COLO829 (cell line): ENCODE measurements at regions not wholly inside any gene's neighbourhood (a gene's known extent, or its start where the extent isn't known, plus 50 kb on each side); places are given as distances from the start of the nearest gene placed in this dataset.

ENCODE experiments used
- DNase-seq: peaks from one replicate; pipeline ENCODE4 v3.0.0; 2012; ENCODE audit warnings: low spot score

DNA sequence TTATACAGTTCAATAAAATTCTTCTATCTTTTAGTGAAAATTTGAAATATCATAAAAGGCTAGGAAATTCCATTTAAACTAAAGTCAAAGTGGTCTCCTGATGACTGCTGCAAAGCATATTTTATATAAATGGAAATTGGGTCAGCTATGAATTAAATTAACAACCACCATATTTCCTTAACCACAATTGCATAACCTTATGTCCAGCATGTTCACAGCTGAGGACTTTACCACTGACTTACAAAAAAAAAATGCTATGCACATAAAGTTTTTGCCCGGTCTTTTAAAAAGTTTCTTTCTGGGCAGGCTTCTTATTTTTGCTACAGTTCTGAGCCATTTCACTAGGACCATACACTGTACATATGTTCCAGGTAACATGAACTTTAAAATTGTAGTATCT is 208.6 kb upstream of the RGMB start:
- DNase-seq: no peak

DNA sequence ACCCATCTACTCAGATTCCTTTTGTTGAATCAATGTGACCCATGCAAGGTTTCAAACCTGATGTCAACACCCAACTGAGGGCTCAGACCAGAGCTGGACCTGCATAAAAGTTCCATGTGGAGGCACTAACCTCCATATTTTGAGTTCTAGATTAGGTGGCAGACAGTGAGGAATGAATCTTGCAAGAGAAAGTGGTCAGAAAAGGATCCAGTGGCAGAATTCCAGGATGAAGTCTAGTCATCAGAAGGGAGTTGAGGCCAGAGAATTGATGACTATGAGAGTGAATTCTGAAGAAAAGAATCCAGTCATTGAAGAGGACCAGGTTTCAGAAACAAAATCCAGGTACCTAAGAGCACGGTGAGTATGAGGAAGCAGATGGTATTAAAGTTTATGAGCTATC is 205.1 kb upstream of the RGMB start:
- DNase-seq: no peak

DNA sequence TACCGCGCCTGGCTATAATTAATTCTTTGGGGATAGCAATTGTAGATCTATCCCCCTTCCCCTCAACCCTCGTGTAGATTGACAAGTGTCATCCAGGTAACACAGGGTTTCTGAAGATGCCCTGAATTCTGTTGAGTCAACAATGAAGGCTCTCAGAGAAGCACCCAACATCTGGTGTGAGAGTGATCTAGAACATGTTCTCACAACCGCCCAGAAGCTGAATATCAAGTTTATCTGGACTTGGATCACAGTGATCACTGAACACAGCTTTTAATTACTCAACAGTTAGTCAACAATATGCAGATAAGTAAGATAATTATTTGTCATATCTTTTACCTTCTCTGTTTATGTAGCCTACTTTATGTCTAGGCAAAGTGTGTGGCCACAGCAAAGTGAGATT is 204.2 kb upstream of the RGMB start:
- DNase-seq: no peak

DNA sequence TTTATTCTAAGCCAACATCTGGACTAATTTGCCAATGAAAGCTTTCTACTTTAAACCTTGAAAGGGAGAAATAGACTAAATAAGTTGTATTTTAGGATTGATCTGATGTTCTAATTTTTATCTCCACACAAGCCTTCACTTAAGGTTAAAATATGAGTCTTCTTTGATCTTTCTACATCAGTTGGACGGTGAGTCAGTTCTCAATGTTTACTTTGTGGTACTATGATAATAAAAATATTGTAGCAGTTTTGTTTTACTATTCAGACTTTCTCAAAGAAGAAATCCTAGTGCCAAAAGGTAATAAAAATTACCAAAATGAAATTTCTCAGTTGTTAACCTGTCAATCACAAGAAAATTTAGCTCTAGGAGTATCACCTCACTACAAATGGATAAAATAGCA is 203.5 kb upstream of the RGMB start:
- DNase-seq: no peak

DNA sequence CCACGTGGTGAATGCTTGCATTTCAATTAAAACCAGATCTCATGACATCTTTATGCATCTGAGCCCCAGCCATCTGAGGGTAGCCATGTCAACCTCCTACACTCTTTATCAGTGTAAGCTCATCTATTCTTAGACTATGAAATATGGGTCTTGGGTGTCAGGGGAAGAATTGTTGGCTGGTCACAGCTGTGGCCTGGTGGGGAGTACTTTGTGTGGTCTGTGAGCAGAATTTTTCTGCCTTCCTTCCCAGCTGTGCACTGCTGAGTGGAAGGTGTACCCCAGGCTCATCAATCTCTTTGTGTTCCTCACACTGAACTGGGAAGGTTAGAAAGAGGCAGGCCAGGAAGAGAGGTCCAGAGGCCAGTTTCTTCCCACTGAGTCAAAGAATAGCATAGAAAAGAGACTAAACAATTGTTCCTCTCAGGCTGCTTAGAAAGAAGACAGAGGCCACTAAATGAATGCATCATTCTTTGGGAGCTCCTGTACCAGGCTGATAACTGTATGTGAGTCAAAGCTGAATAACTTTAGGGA is 202.7 kb upstream of the RGMB start:
- DNase-seq: no peak

DNA sequence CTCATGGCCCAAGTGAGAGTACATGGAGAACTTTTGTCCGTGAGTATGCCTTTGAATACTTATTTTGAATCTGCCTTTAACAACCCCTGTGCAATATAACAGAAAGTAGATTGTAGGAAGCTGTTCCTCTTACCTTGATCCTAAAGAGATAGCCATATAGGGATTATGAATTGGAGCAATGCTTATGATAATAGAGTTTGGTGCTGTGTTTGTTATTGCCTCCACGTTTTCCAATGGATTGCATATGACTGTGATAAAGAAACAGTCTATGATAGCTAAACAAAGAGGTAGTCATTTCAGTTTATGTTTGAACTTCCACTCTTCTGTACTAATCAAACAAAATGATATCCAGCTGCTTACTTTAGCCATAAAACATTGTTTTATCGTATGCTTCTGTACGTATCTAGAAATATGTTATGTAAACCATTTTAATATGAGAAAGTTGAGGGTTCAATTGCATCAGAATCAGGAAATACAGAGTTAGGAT is 199.6 kb upstream of the RGMB start:
- no peak for DNase-seq

DNA sequence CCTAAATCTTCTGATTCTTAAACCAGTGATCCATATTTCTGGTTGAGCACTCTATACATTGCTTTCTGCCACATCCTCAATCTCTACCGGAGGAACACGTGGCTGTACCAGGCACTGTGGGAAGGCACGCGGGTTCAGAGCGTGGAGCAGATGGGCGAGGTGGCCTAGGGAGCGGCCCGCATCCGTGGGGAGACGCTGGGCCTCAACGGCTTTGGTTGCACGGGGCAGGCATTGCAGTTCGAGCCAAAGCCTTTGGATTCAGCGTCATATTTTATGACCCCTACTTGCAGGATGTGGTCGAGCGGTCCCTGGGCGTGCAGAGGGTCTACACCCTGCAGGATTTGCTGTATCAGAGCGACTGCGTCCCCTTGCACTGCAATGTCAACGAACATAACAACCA is 197.2 kb upstream of the RGMB start:
- no peak for DNase-seq

DNA sequence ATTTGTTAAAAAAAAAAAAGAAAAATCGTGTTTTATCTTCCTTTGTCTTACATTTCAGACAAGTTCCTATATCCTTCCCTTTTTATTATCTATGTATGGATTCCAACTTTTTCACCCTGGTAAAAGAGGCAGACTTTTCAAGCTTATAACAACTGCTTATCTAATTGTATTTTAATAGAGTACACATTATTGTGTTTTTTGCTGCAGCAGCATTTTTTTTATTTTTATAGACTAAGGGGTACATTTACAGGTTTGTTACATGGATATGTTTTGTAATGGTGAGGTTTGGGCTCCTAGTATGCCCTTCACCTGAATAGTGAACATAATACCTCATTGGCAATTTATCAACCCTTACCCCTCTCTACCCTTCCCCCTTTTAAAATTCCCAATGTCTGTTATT is 195.0 kb upstream of the RGMB start:
- DNase-seq: no peak

DNA sequence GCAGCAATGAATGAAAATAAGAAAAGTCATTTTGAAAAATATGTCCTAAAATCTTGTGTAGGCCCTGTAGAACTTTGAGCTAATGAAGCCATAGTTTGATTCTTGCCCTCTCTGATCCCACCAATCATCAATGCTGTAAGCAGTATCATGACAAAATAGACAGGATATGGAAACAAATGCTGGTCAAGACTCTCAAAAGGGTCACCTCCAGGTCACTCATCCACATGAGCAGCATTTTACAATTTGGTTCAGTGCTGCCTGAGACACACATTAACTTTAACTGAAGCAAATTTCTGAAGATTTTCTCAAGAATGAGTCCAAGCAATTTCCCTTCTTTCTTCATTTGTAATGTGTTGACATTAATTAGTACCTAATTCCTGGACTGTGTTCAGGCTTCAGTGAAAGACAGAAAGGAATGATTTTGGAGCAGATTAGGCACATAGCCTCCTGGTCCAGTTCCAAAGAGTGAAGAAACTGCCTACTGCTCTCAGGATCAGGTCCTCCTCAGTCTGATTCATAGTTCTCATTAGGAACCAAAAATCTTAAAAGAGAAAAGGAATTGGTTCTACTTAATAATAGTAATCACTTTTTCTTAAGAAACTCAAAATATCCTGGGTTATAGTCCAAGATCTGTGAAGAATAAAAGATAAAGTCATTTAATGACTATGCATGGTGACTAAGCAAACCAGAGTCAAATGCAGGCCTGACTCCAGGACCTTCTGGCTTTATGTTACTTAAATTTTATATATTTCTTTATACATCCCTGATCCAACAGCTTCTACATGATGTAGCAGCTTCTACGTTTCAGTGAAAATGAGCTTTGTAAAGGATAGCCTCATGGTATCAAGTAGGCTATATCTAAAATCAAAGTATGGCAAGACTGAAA is 192.1 kb upstream of the RGMB start:
- no peak for DNase-seq

DNA sequence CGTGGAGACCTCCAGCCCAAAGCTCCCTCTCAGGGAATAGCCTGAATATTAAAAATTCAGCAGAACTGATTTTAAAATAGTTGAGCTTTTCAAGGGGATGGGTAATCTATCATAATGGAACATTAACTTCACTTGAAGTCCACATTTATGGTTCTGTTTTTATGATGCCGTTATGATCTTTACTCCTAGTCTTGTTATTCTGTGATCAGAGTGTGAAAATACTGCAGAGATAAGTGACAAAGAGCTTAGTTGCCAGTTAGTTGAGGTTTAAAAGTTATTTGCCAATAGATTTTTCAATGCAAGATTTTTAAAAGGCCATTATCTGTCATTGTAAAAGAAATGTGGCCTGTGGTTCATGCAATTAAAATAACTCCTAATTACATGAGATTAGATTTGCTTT is 189.9 kb upstream of the RGMB start:
- no peak for DNase-seq

DNA sequence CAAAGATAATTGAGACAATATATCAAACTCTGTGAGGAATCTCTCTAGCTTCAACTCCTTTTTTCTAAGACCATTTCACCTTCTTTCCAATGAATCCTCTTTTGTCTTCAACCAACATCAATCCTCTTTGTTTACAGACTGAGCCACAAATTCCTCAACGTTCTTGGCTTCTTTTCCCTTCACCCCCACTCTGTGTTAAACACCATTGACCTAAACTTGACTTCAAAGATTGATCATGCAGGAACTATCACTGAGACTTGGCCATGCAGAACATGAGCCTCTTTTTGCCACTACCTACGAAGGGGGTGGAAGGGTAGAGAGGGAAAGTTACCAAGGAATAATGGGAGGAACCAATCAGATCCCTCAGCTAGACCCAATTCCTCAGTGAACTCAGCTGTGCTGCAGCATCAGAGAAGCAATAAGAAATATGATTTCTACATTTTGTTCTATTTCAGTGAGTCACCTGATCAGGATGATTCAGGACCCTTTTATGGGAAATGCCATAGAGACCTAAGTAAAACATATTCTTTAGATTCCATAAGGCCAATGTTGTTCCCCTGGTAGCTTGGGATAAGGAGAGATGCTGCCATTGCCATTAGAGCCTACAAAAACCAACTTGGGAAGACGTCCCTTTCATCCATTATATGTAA is 187.7 kb upstream of the RGMB start:
- no peak for DNase-seq

DNA sequence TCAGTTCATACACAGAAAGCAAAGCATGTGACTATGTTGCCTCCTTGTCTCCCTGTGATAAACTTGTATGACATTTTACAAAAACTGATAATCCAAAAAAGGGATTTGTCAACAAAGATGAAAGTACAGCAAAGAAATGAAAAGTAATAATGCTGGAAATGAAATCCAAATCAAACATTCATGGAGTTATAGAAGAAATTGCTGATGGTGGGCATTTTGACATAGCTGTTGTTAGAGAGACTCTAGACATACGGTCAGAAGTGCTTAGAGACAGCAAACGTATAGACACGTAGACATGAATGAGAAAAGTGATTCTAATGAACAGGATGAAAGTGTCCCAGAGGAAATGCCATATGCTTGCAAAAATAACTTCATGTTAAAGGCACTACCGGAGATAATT is 186.9 kb upstream of the RGMB start:
- DNase-seq: no peak

DNA sequence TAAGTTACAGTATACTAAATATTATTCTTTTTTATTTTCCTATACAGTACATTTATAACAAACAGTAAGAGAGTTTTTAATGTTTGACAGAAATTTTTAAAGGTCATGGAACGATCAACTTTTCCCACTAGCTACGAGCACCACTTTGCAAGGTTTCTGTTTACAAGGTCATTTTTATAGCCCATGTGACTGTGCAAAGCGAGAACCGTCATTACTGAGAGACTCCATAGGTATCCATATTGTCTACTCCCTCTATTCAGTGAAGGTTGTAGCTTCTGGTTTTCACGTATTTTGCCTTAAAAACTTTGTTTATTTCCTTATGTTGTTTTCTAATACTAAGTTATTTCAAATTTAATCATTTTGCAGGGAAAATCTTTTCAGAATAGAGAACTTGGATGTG is 186.3 kb upstream of the RGMB start:
- no peak for DNase-seq

DNA sequence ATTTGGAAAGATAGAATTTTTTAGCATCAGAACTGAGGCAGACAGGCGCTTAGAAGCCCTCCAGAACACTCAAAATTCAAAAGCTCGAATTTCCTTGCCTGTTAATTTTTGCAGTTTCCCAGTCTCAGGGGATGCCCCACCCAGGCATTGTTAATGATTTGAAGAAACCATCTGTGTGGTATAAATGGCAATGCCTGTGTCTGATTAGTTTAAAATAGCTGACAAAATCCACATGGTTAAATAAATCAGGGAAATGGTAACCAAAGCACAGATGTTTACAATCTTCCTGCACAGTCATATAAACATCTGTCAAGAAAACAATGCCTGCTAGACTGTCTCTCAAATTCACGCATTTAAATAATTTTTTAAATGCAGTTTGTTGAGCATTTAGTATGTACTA is 185.2 kb upstream of the RGMB start:
- no peak for DNase-seq

DNA sequence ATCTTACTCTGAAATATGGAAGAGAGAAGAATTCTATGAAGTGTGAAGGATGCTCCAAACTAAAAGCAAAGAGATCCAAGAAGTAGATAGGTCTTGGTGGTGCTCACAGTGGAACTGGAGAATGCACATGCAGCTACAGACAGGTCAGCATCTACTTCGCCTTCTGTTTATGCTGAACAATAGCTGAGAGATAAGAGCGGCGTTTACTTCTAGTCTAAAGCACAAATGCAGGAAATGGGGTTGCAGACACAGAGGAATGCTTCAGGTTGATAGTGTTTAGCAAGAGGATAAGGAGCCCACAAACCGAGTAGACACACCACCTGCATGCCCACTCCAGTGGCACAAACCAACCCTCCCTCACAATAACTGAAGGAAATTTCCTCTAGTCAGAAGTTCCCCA is 180.0 kb upstream of the RGMB start:
- no peak for DNase-seq

DNA sequence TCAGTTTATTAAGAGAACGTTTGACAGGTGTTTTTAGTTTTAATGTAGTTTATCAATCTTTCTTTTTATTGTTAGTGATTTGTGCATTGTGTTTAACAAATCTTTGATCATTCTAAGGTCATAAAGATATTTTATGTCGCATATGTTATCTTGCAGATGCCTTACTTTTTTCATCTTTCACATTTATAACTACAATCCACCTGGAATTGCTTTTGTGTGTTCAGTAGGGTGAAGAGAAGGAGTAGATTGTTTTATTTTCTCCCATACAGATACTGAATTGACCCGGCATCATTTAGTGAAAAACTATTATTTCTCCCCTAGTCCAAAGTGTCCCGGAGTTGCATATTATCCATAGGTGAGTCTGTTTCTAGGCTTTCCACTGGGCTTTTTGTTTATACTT is 179.4 kb upstream of the RGMB start:
- no peak for DNase-seq

DNA sequence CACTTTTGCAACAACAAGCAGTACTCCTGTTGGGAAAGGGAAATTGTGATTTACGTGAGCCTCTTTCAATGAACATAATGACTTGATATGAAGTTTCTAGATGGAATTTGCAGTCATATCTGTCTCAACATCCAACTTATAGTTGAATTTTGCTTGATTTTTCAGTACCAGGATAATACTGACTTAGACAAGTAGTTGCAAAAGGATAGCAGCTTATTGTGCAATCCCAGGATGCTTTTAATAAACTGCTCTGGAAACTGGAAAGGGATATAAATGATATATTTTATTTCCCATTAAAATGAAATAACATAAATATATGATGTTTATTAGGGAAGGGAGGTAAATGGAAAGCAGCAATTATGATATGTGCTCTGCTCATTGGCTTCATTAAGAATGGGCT is 174.4 kb upstream of the RGMB start:
- no peak for DNase-seq

DNA sequence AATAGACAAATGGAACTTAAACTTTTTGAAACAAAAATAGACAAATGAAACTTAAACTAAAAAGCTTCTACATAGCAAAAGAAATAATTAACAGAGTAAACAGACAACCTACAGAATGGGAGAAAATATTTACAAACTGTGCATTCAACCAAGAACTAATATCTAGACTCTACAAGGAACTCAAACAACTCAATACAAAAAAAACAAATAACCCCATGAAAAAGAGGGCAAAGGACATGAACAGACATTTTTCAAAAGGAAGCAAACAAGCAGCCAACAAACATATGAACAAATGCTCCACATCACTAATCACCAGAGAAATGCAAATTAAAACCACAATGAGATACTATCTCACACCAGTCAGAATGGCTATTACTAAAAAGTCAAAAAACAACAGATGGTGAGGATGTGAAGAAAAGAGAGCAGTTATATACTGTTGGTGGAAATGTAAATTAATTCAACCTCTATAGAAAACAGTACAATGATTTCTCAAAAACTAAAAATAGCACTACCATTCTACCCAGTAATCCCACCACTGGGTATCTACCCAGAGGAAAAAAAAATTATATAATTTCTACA is 170.8 kb upstream of the RGMB start:
- no peak for DNase-seq

DNA sequence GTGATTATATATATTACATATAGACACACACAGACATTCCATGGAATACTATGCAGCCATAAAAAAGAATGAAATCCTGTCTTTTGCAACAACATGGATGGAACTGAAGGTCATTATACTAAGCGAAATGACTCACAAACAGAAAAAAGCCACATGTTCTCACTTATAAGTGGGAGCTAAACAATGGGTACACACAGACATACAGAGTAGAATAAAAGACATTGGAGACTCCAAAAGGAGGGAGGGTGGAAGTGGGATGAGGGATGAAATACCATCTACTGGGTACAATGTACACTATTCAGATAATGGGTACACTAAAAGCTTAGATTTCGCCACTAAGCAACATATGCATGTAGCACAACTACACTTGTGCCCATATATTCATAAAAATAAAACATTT is 170.0 kb upstream of the RGMB start:
- DNase-seq: no peak

DNA sequence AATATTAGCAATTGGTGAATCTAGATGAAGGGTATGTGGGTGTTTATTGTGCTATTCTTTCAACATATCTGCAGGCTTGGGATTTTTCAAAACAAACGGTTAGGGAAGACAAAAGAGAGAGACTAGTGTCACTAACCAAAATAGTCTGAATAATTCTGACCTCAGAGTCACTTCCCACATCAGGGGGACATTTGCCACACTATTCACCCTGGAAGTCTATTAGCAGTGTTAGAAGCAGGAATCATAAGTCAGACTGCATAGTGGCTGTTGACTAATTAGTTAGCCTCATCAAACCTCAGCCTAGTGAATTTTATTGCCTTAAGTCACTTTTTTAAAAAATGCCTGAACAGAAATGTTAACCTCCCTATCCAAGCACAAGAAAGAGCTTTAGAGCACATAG is 169.2 kb upstream of the RGMB start:
- DNase-seq: no peak

DNA sequence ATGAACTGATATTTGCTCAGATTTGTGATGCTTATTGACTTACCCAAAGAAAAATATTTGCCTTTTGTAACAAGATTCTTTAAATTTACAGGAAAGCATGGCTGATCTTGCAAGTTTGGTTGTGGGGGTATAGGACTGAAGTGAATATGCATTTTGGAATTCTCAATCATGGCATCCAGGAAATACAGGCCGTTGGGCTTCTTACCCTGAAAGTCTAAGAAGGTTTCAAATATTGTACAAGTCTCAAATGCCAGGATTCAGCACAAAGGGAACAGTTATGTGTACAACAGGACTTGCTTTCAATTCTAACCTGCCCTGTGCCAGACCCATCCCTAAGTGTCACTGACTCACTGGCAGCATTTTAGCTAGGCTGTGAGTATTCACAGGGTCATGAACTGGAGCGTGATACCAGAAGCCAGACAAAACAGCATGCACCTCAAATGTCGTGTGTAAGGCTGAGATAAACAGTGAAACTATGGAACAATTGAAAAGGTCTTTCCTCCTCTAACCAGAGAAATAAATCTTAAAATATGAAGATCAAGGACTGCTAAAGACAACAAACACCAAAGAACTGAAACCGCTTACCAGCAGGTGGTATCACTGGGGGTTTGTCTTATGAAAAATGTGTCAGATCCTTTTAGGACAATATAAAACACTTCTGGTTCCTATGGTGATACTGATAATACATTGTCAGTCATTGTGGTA is 168.6 kb upstream of the RGMB start:
- DNase-seq: peak; percentile 0

DNA sequence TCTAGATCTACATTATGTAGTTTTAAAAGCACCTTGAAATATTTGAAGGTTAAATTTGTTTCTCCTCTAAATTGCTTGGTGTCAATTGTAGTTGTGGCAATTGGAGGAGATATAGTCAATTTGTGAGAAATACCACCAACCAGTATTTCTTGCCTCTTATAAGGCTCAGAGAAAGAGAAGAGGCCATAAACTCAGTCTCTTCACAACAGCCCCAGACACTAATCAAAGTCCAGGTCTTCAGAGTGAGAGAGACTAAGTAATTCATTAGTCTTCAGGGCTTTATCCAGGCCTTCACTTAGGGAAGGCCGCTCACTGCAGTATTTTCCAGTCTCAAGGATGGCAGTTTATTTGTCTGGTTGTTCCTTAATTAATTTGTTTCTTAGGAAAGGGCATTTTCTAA is 168.0 kb upstream of the RGMB start:
- DNase-seq: no peak

DNA sequence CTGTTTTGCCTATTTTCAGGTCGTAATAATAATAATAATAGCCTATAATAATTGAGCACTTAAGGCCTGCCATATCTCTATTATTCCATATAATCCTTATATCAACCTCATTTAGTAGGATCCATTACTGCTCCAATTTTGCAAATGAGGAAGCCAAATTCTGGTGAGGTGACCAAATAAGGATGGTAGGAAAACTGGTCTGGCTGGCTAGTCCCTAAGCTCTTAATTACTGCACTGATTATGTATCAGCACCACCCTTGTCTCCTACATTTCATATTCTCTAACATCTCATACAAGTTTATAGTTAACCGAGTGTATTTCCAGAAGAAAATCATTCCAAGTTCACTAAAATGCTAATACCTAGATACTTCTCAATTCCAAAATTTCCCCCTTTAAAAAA is 166.5 kb upstream of the RGMB start:
- no peak for DNase-seq
